Stimulated activated CD8-positive, alpha-beta memory T cell treated with anti-CD3 and anti-CD28 coated beads, Interleukin-2, amount 100 ng/mL, for 1 hour (primary cell): ENCODE measurements at regions not wholly inside any gene's neighbourhood (a gene's known extent, or its start where the extent isn't known, plus 50 kb on each side); places are given as distances from the start of the nearest gene placed in this dataset.
"Not testable (repeated sequence)": the region's sequence is repeated elsewhere in the genome, so short reads cannot be mapped to it uniquely, and the experiment has no call there.

ENCODE experiments used
- DNase-seq, 2 donors: peaks; one replicate each; pipeline ENCODE4 v3.0.0-alpha.2; 2020; ENCODE audit warnings: low read depth in 2 of 2

- no peak for DNase-seq
Observed at GRCh38 chr14:100419856-100420255, 96.7 kb downstream of the SLC25A47 start.

GRCh38 chr14:100421756-100422470, 98.8 kb downstream of the SLC25A47 start:
- DNase-seq, result no peak

GRCh38 chr14:100422556-100423316, 99.6 kb downstream of the SLC25A47 start:
- DNase-seq, result no peak

- DNase-seq, result no peak
Observed at GRCh38 chr14:100423317-100424010, 100.3 kb downstream of the SLC25A47 start.

GRCh38 chr14:100424504-100425428, 101.6 kb downstream of the SLC25A47 start:
- DNase-seq, result no peak

GRCh38 chr14:100425429-100425827, 102.3 kb downstream of the SLC25A47 start:
- no peak for DNase-seq

GRCh38 chr14:100426314-100426713, 103.2 kb downstream of the SLC25A47 start:
- no peak for DNase-seq

GRCh38 chr14:100427166-100427565, 104.0 kb downstream of the SLC25A47 start:
- DNase-seq, result no peak

GRCh38 chr14:100428727-100429126, 105.6 kb downstream of the SLC25A47 start:
- no peak for DNase-seq

- DNase-seq, result no peak
Observed at GRCh38 chr14:100429537-100429936, 106.4 kb downstream of the SLC25A47 start.

GRCh38 chr14:100430571-100430970, 107.4 kb downstream of the SLC25A47 start:
- no peak for DNase-seq

GRCh38 chr14:100431461-100431860, 108.3 kb downstream of the SLC25A47 start:
- DNase-seq, result not testable (repeated sequence)

GRCh38 chr14:100432652-100433427, 109.7 kb downstream of the SLC25A47 start:
- DNase-seq, result no peak

- DNase-seq, result no peak
Observed at GRCh38 chr14:100433428-100433814, 110.3 kb downstream of the SLC25A47 start.

GRCh38 chr14:100434033-100434601, 111.0 kb downstream of the SLC25A47 start:
- DNase-seq, result no peak

GRCh38 chr14:100434911-100435438, 111.8 kb downstream of the SLC25A47 start:
- DNase-seq, result no peak

GRCh38 chr14:100435459-100435858, 112.3 kb downstream of the SLC25A47 start:
- no peak for DNase-seq

- no peak for DNase-seq
Observed at GRCh38 chr14:100436745-100437406, 113.7 kb downstream of the SLC25A47 start.

- no peak for DNase-seq
Observed at GRCh38 chr14:100438271-100438670, 115.1 kb downstream of the SLC25A47 start.
